Epithelial cell of esophagus (primary cell): ENCODE measurements at regions not wholly inside any gene's neighbourhood (a gene's known extent, or its start where the extent isn't known, plus 50 kb on each side); places are given as distances from the start of the nearest gene placed in this dataset.

Experiments
- DNase-seq: peaks from one replicate; pipeline ENCODE4 v3.0.0; 2010; ENCODE audit warnings: low read depth
- H3K4me3 ChIP-seq: 2 replicates; pipeline ENCODE4 v1.5.1; 2011; ENCODE audit warnings: mild to moderate bottlenecking, low read length, control low read depth
- CTCF ChIP-seq: IDR thresholded peaks from 2 replicates; pipeline ENCODE4 v1.5.1; 2011; ENCODE audit warnings: low read depth, mild to moderate bottlenecking, low read length, control low read depth, inconsistent platforms; ENCODE audit not compliant: insufficient read depth; ENCODE audit errors: missing control alignments

GRCh38 chr15:36527235-36528162, 51.9 kb upstream of the CDIN1 start:
- no peak overlapping the region for H3K4me3 ChIP-seq
- peak; percentile 68 for DNase-seq
- no peak for TF ChIP-seq CTCF

GRCh38 chr15:36529296-36530011, 50.0 kb upstream of the CDIN1 start:
- no peak for TF ChIP-seq CTCF
- no peak for DNase-seq
- H3K4me3 ChIP-seq, result no peak overlapping the region
